ENCODE measurements at regions not wholly inside any gene's neighbourhood (a gene's known extent, or its start where the extent isn't known, plus 50 kb on each side); places are given as distances from the start of the nearest gene placed in this dataset.
A peak's percentile ranks its signal among the peaks of the same experiment; 100 is the strongest.
"Not testable (repeated sequence)": the region's sequence is repeated elsewhere in the genome, so short reads cannot be mapped to it uniquely, and the experiment has no call there.

DNA sequence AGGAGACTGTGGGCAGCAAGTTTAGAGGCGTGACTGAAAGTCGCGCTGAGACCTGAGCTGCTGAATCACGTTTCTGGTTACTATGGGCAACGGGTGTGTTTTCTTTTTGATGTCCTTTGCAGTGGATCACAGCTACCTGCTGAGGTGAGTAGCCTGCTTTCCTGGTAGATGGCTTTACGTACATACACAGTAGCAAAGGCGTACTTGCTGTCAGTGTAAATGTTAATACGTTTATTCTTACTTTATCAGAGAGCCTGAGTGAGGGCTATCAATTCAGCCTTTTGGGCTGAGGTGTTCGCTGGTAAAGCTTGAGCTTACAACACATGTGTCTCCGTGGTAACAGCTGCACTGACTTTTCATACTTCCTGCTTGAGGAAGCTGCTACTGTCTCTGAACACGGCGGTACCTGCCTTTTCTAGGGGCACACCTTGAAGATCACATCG, 165.1 kb upstream of the CCZ1B start:
- peak; percentile 9 for DNase-seq

DNA sequence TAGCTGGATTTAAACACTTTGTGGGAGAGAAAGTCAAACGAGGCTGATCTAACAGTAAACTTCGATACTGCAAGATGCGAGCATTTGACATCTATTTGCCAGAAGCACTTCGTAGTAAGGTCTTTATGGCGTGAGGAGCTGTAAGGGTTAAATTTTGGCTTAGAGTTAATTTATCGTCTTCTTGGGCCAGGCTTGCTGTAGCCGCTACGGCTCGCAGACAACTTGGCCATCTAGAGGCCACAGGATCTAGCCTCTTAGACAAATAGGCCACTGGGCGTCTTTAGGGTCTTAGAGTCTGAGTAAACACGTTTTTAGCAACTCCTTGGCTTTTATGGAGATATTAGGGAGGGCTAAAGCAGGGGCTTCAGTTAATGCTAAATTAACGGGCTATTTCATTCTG, 165.6 kb upstream of the CCZ1B start:
- DNase-seq, result not testable (repeated sequence)

DNA sequence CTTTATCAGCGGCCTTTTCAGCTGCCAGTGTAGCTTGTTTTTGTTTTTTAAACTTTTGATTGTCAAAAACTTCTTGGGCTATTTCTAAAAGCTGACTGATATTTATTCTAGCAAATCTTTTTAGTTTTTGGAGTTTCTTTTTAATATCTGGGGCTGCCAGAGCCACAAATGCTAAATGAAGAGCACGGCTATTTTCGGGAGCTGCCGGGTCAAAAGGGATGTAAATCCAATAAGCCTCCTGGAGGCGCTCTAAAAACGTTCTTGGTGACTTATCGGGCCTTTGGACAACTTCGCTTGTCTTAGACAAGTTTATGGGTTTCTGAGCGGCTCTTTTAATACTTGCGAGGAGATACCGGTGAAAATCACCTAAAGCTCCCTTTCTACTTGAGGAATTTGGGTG, 166.1 kb upstream of the CCZ1B start:
- DNase-seq, result not testable (repeated sequence)

DNA sequence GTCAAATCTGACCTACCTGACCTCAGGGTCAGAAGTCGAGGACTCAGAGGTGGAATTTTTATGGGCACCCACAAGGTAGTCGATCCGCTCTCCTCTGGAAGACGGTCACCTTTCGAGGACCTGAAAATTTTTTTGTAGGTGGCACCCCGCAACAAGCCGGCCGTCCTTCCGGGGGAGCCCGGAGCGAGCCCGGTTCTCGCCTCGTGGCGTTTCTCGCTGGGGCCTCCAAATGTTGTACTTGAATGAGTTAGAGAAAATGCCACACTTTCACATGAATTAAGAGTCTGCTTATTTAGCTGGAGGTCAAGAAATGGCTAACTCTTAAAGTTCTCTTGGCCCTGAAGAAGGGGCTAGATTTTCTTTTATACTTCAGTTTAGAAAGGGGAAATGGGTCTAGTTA, 169.0 kb upstream of the CCZ1B start:
- DNase-seq, result not testable (repeated sequence)

DNA sequence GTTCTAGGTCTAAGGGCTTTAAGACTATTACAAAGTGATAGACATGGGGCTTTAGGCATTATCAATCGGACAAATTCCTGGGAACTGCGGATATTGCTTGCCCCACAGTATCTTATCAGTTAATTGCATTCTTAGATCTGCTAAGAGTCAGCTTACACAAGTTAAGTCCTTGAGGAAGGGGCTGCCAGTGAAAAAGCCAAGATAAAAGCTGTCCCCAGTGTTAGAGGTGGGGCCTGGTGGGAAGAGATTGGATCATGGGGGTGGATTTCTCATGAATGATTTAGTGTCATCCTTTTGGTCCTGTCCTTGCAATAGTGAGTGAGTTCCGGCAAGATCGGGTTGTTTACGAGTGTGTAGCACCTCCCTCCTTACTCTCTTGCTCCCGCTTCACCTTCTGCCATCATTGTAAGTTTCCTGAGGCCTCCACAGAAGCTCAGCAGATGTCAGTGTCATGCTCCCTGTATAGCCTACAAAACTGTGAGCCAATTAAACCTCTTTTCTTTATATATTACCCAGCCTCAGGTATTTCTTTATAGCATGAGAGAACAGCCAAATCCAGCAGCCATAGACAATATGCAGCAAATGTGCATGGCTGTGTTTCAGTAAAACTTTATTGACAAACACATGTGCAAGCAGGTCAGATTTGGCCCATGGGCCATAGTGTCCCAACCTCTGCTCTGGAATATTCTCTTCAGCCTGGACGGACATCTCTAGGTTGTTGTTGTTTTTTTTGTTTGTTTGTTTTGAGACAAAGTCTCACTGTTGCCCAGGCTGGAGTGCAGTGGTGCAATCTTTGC, 169.6 kb upstream of the CCZ1B start:
- DNase-seq, result not testable (repeated sequence)

DNA sequence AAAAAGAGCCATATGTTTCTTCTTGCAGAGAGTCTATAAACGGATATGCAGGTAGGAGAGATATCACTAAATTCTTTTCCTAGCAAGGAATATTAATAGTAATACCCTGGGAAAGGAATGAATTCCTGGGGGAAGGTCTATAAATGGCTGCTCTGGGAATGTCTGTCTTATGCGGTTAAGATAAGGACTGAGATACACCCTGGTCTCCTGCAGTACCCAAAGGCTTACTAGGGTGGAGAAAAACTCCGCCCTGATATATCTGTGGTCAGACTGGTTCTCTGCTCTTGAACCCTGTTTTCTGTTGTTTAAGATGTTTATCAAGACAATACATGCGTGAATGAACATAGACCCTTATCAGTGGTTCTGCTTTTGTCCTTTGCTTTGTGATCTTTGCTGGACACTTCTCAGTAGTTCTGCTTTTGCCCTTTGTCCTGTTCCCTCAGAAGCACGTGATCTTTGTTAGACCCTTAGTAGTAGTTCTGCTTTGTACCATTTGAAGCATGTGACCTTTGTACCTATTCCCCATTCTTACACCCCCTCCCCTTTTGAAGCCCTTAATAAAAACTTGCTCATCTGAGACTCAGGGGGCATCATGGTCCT, 173.1 kb upstream of the CCZ1B start:
- not testable (repeated sequence) for DNase-seq

DNA sequence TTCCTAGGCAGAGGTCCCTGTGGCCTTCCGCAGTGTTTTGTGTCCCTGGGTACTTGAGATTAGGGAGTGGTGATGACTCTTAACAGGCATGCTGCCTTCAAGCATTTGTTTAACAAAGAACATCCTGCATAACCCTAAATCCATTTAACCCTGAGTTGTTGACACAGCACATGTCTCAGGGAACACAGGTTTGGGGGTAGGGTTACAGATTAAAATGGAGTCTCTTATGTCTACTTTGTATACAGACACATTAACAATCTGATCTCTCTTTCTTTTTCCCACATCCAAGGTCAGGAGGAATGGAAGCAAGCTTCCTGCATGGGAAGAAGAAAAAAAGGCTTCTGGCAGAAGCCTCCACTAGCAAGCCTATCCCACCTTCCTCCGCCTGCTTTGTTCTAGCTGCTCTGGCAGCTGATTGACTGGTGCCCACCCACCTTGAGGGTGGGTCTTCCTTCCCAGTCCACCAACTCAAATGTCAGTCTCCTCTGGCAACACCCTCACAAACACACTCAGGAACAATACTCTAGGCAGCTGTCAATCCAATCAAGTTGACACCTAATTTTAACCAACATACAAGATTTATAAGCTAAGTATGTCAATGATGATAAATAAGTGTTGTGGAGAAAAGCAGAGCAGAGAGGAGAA, 176.5 kb upstream of the CCZ1B start:
- no peak for DNase-seq

DNA sequence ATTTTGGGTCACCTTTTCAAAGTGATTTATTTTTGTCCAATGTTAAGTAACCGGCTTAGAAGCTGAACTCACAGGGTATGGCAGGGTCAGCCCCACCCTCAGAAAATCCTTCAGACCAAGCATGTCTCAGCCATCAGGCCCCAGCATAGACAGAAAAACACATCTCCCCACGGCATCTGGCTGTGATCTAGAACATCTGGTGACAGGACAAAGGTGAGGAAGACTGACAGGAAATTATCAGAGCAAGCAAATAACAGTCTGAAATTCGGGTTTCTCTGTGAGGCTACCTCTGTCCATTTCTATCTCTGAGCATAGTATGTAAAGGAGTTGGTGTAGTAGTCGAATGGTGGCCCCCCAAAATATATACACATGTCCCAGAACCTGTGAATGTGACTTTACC, 177.0 kb upstream of the C1GALT1 start:
- DNase-seq, result no peak

DNA sequence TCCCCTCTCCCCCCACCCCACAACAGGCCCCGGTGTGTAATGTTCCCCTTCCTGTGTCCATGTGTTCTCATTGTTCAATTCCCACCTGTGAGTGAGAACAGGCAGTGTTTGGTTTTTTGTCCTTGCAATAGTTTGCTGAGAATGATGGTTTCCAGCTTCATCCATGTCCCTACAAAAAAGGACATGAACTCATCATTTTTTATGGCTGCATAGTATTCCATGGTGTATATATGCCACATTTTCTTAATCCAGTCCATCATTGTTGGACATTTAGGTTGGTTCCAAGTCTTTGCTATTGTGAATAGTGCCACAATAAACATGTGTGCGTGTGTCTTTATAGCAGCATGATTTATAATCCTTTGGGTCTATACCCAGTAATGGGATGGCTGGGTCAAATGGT, 176.4 kb upstream of the C1GALT1 start:
- DNase-seq, result not testable (repeated sequence)

DNA sequence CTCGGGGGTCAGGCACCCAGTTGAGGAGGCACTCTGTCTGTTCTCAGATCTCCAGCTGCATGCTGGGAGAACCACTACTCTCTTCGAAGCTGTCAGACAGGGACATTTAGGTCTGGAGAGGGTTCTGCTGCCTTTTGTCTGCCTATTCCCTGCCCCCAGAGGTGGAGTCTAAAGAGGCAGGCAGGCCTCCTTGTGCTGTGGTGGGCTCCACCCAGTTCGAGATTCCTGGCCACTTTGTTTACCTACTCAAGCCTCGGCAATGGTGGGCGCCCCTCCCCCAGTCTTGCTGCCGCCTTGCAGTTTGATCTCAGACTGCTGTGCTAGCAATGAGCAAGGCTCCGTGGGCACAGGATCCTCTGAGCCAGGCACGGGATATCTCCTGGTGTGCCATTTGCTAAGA, 171.1 kb upstream of the C1GALT1 start:
- not testable (repeated sequence) for DNase-seq

DNA sequence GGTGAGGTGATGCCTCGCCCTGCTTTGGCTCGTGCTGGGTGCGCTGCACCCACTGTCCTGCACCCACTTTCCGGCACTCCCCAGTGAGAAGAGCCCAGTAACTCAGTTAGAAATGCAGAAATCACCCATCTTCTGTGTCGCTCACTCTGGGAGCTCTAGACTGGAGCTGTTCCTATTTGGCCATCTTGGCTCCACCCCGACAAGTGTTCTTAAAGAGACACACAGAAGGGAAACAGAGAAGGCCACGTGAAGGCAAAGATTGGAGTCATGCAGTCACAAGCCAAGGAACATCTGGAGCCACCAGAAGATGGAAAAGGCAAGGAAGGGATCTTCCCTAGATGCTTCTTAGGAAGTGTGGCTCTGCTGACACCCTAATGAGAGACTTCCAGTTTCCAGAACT, 170.6 kb upstream of the C1GALT1 start:
- DNase-seq, result not testable (repeated sequence)

DNA sequence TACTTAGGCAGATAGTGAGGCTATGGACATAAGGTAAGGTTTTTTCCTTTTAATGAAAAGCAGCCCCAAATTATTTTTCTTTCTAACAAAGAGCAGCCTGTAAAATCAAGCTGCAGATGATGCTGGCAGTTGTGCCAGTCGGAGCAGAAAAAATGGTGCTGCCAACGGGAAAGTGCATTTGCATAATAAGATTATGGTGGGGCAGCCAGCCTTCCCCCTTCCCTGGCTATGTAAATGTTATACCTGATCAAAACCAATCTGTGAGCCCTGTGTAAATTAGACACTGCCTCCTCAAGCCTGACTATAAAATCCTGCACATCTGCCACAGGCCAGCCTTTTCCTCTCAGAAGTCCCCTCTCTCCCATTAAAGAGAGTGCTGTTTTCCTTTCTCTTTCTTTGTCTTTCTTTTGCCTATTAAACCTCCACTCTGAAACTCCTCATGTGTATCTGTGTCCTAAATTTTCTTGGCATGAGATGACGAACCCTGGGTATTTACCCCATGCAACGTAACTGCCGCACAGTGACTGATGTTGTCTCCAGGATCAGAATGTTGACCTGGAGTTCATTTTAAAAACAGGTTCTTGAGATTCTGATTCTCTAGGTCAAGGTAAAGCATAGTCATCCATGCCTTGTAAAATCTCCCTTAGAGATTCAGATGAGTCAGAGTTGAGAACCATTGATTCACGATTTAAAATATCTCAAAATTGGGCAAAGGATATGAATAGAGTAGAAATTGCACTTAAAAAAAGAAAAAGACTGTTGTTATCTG, 167.3 kb upstream of the C1GALT1 start:
- peak; percentile 21 for DNase-seq

DNA sequence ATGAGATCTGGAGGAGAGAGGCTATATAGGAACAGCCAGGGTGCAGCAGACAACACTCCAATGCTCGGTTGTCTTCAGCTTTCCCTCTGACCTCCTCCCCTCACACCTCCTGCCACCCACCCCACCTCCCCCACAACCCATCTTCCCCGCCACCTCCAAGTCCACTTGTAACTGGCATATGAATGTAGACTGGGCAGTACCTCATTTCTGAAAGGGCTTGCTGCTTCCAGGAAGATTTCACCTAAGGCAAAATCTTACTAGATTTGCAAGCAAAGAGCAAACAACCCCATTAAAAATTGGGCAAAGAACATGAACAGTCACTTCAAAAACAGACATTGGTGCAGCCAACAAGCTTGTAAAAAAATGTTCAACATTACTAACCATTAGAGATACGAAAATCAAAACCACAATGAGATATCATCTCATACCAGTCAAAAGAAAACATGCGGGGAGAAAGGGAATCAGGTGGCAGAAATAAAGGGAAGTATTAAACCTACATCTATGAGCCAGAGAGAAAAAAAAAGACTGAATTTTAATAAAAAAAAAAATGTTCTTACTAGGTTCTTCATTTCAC, 164.6 kb upstream of the C1GALT1 start:
- DNase-seq, result no peak

DNA sequence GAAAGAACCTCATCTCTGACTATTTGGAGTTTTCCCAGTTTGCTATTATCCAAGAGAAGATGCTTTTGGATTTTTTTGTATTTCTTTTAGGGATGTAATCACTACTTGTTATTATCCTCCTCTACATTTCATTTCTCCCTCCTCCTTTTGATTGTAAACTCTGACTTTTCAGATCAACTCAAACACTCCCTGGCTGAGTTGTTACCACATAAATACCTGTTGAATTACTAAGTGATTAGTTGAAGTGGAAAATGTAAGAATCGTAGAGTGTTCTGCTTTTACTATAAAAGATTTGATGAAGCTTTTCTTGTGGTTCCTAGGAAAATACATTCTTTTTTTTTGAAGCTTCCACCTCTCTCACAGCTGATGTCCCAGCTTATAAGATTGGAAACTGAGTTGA, 164.1 kb upstream of the C1GALT1 start:
- DNase-seq, result no peak

DNA sequence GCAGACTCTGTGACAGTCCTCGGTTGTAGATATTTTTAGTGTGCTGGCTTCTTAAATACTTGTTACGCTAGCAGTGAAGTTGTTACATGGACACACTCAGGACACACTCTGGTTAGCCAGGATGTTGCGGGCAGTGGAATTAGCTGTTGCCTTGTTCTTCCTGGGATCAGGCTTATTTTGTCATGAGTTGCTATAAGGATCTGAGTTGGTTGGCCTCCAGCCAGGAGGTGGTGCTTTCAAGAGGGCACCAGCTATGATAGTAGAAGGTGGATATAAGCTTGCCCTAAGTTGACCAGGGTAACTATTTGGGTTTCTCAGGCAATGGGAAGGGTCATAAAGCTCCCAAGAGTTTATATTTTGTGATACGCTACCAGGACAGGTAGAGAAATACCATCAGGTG, 150.1 kb upstream of the C1GALT1 start:
- no peak for DNase-seq

DNA sequence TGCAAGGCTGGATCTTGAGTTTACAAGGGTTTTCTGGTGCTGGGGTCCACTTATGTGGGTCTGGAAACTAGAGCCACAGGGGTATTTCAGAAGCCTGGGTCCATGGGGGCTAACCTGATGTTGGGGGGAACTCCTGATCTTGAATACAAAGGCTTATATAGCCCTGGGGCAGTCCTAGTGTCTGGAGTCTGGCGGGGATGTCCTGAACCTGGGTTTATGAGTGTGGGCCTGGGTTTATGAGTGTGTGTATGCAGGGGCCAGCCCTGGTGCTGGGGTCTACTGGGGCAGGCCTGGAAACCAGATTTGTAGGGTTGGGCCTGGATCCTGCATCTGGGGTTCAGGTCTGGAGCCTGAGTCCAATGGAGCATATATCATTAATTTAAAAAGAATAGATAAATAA, 146.5 kb upstream of the C1GALT1 start:
- no peak for DNase-seq

DNA sequence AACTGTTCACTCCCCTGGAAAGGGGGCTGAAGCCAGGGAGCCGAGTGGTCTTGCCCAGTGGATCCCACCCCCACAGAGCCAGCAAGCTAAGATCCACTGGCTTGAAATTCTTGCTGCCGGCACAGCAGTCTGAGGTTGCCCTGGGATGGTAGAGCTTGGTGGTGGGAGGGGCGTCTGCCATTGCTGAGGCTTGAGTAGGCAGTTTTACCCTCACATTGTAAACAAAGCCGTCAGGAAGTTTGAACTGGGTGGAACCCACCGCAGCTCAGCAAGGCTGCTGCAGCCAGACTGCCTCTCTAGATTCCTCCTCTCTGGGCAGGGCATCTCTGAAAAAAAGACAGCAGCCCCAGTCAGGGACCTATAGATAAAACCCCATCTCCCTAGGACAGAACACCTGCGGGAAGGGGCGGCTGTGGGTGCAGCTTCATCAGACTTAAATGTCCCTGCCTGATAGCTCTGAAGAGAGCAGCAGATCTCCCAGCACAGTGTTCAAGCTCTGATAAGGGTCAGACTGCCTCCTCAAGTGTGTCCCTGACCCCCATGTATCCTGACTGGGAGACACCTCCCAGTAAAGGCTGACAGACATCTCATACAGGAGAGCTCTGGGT, 140.0 kb upstream of the C1GALT1 start:
- not testable (repeated sequence) for DNase-seq

DNA sequence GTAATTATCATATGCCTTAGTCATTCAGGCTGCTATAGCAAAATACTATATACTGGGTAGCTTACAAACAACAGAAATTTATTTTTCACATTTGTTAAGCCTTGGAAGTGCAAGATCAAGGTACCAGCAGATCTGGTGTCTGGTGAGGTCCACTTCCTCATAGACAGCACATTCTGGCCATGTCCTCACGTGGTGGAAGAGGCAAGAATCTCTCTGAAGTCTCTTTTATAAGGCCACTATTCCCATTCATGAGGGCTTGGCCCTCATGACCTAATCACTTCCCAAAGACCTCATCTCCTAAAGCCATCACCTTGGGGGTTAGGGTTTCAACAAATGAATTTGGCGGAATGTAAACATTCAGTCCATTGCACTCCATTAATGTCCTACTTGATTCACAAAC, 137.5 kb upstream of the C1GALT1 start:
- no peak for DNase-seq

DNA sequence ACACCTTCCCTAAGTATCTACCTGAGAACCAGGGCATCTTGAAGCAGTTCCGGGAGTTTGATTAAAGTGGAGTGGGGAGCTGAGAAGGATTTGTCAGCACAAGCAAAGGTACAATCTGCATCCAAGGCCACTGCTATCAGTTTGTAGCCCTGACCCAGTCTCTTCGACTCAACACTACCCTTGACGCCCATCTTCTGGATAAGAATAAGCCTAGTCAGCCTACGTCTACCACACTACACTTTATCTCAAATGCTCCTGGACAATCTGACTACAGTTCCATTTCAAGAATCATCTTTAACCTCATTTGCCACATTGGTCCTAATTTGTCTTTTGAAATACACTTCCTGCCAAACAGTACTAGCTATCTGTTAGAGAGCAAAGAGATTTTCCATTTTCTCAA, 134.1 kb upstream of the C1GALT1 start:
- no peak for DNase-seq

DNA sequence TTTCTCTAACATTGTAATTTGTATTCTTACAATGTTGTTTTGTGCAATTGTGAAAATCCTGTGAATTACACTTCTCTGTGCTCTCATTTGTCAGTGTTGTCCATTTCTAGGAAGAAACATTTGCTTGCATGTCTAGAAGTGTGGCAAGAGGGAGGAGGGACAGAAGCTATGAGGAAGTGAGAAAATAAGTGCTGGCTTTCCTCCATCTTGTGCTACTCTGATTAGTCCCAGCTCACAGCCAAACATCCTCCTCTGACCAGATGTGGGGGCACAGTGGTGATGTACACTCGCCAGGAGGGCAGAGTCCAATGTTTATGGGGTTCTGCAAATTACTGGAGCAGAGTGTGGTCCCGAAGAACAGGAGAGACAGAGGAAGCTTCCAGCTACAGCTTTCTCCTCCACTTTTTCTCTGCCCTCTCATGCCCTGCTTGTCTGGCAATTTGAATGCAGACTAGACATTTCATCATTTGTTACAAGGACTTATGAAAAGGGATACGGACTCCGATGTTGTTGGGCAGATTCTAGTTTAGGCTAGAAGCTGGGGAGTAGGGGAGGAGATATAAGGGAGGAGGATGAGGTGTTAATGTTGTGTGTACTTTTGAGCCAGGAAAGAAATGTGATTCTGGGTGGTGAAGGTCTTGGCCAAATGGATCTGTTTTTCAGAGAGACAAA, 131.0 kb upstream of the C1GALT1 start:
- DNase-seq, result no peak

DNA sequence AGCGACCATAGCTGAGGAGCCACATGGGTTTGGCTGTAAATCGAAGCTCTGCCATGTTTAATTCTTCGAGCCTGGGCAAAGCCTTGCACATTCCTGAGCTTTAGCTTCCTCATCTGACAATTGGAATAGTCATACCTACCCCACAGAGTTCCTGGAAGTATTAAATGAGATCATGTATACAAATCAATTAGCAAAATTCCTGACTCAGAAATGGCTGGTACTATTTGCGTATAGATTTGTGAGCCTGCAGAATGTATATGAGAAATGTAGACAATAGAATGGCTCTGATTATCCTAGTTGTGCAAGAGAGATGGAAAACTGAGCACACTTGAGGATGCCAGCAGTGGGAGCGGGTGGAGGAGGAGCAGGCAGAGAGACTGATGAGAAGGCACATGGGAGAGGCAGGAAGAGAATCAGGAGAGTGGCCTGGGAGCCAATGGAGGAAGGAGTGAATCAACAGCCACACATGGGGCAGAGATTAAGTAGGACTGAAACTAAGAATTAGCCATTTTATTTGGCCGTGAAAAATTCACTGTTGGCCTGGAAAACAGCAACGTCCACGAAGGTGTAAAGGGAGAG, 128.0 kb upstream of the C1GALT1 start:
- DNase-seq, result no peak

Data from NCI-H1105 treated with DMSO at 0.1 percent for 48 hours (cell line).